ENCODE measurements at regions not wholly inside any gene's neighbourhood (a gene's known extent, or its start where the extent isn't known, plus 50 kb on each side); places are given as distances from the start of the nearest gene placed in this dataset.

DNA sequence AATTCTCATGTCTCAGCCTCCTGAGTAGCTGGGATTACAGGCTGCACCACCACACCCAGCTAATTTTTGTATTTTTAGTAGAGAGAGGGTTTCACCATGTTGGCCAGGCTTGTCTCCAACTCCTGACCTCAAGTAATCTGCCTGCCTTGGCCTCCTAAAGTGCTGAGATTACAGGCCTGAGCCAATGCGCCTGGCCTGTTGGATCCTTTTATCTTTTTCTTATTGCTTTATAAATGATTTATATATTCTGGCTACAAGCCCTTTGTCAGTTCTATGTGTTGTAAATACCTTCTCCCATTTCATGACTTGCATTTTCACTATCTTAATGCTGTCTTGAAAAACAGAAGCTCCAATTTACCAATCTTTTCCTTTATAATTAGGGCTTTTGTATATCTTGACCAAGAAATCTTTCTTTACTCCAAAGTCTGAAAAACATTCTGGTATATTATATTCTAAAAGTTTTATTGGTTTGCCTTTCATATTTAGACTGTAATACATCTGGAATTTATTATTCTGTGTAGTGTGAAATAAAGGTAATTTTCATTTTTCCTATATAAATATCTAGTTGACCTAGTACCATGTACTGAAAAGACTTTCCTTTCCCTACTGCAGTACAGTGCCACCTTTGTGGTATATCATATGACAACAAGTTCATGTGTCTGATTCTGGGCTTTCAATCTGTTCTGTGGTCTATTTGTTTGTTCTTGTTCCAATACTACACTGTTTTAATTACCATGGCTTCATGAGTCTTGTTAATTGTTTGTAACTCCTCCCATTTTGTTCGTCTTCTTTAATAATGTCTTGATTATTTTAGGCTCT is 52.9 kb upstream of the RNU6-1 start:
- TF ChIP-seq, protein P1, sequence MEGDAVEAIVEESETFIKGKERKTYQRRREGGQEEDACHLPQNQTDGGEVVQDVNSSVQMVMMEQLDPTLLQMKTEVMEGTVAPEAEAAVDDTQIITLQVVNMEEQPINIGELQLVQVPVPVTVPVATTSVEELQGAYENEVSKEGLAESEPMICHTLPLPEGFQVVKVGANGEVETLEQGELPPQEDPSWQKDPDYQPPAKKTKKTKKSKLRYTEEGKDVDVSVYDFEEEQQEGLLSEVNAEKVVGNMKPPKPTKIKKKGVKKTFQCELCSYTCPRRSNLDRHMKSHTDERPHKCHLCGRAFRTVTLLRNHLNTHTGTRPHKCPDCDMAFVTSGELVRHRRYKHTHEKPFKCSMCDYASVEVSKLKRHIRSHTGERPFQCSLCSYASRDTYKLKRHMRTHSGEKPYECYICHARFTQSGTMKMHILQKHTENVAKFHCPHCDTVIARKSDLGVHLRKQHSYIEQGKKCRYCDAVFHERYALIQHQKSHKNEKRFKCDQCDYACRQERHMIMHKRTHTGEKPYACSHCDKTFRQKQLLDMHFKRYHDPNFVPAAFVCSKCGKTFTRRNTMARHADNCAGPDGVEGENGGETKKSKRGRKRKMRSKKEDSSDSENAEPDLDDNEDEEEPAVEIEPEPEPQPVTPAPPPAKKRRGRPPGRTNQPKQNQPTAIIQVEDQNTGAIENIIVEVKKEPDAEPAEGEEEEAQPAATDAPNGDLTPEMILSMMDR (IDR thresholded peaks at IDR 0.05; ENCODE audit: insufficient read depth, low read length, poor library complexity, severe bottlenecking) = no peak
- TF ChIP-seq EZH2phosphoT487 (conservative IDR thresholded peaks at IDR 0.05; ENCODE audit: low read length) = no peak
- Histone ChIP-seq H3K9ac (ENCODE audit: low read length) (no peak overlapping the region), H3K79me2 (ENCODE audit: insufficient read depth, low read length) (no peaks in the 10 kb centered on the region), H3K36me3 (ENCODE audit: low read length) (no peaks in the 10 kb centered on the region), H3K9me2 (replicated peaks; ENCODE audit: insufficient read depth, low read length) (no peaks in the 10 kb centered on the region), H3K4me2 (ENCODE audit: low read depth, low read length, poor library complexity, severe bottlenecking) (no peak overlapping the region), H2AFZ (ENCODE audit: low read depth, low read length, severe bottlenecking) (no peak overlapping the region), H3K9me3 (ENCODE audit: insufficient read depth, low read length) (no peaks in the 10 kb centered on the region), H3K4me3 (ENCODE audit: insufficient read depth, low read length, poor library complexity, severe bottlenecking) (no peak overlapping the region), H3K27me3 (ENCODE audit: low read length) (no peaks in the 10 kb centered on the region), H3K27ac (ENCODE audit: low read depth, low read length) (no peak overlapping the region), H3F3A (ENCODE audit: insufficient read depth) (no peaks in the 10 kb centered on the region), H4K20me1 (ENCODE audit: low read depth, low read length) (no peaks in the 10 kb centered on the region)

DNA sequence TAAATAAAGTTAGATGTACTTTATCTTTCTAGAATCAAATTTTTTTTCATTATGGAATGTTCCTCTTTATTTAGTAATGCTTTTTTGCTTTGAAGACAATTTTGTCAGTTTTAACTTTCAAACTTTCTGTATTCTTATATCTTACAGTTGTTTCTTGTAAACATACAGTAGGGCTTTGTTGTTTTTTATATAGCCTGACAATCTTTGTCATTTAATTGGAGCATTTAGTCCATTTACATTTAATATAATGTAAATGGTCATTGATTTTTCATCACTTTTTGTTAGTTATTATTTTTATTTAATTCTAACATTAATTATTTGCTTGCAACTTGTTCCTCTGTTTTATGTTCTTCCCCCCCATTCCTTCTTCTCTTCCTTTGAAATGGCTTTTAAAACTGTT is 55.4 kb upstream of the RNU6-1 start:
- Histone ChIP-seq H3K79me2 (ENCODE audit: insufficient read depth, low read length) (no peaks in the 10 kb centered on the region), H4K20me1 (ENCODE audit: low read depth, low read length) (no peaks in the 10 kb centered on the region), H3K9me2 (replicated peaks; ENCODE audit: insufficient read depth, low read length) (no peaks in the 10 kb centered on the region), H3K4me2 (ENCODE audit: low read depth, low read length, poor library complexity, severe bottlenecking) (no peak overlapping the region), H2AFZ (ENCODE audit: low read depth, low read length, severe bottlenecking) (no peak overlapping the region), H3K4me3 (ENCODE audit: insufficient read depth, low read length, poor library complexity, severe bottlenecking) (no peak overlapping the region), H3K27me3 (ENCODE audit: low read length) (no peaks in the 10 kb centered on the region), H3F3A (ENCODE audit: insufficient read depth) (no peaks in the 10 kb centered on the region), H3K9me3 (ENCODE audit: insufficient read depth, low read length) (no peaks in the 10 kb centered on the region), H3K27ac (ENCODE audit: low read depth, low read length) (no peak overlapping the region), H3K9ac (ENCODE audit: low read length) (no peak overlapping the region), H3K36me3 (ENCODE audit: low read length) (no peaks in the 10 kb centered on the region)
- TF ChIP-seq, protein P1 (IDR thresholded peaks at IDR 0.05; ENCODE audit: insufficient read depth, low read length, poor library complexity, severe bottlenecking) = no peak
- TF ChIP-seq EZH2phosphoT487 (conservative IDR thresholded peaks at IDR 0.05; ENCODE audit: low read length) = no peak

DNA sequence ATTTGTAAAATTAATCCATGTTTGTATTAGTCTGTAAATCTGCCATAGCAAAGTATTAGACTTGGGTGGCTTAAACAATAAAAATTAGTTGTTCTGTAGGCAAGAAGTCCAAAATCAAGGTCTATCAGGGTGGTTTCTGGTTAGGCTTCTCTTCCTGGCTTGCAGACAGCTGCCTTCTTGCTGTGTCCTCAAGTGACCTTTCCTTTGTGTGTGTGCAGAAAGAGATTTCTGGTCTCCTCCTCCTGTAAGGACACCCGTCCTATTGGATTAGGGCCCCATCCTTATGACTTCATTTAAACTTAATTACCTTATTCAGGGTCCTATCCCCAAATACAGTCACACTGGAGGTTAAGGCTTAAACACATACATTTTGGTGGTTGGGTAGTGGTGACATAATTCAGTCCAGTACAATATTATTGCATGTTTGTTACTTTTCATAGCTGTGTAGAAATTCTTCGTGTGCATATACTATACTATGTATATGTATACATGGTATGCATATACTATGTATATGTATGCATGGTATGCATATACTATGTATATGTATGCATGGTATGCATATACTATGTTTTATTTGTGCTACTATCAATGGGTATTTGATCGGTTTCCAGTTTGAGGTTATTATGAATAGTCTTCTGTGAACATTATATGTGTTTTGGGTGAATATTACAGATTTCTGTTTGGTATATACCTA is 57.9 kb upstream of the RNU6-1 start:
- H4K20me1 ChIP-seq (ENCODE audit: low read depth, low read length) = no peaks in the 10 kb centered on the region
- no peaks in the 10 kb centered on the region for H3K9me3 ChIP-seq (ENCODE audit: insufficient read depth, low read length)
- no peak overlapping the region for H3K27ac ChIP-seq (ENCODE audit: low read depth, low read length)
- no peak overlapping the region for H3K9ac ChIP-seq (ENCODE audit: low read length)
- no peaks in the 10 kb centered on the region for H3K79me2 ChIP-seq (ENCODE audit: insufficient read depth, low read length)
- H3K4me3 ChIP-seq (ENCODE audit: insufficient read depth, low read length, poor library complexity, severe bottlenecking) = no peak overlapping the region
- no peak overlapping the region for H2AFZ ChIP-seq (ENCODE audit: low read depth, low read length, severe bottlenecking)
- H3K9me2 ChIP-seq (replicated peaks; ENCODE audit: insufficient read depth, low read length) = no peaks in the 10 kb centered on the region
- TF ChIP-seq, protein P1 (IDR thresholded peaks at IDR 0.05; ENCODE audit: insufficient read depth, low read length, poor library complexity, severe bottlenecking) = no peak
- no peak for TF ChIP-seq EZH2phosphoT487 (conservative IDR thresholded peaks at IDR 0.05; ENCODE audit: low read length)
- H3K27me3 ChIP-seq (ENCODE audit: low read length) = no peaks in the 10 kb centered on the region
- H3K4me2 ChIP-seq (ENCODE audit: low read depth, low read length, poor library complexity, severe bottlenecking) = no peak overlapping the region
- no peaks in the 10 kb centered on the region for H3F3A ChIP-seq (ENCODE audit: insufficient read depth)
- H3K36me3 ChIP-seq (ENCODE audit: low read length) = no peaks in the 10 kb centered on the region

Data from SU-DHL-6 (cell line).